ENCODE measurements at regions not wholly inside any gene's neighbourhood (a gene's known extent, or its start where the extent isn't known, plus 50 kb on each side); places are given as distances from the start of the nearest gene placed in this dataset.
"Not testable (repeated sequence)": the region's sequence is repeated elsewhere in the genome, so short reads cannot be mapped to it uniquely, and the experiment has no call there.

DNA sequence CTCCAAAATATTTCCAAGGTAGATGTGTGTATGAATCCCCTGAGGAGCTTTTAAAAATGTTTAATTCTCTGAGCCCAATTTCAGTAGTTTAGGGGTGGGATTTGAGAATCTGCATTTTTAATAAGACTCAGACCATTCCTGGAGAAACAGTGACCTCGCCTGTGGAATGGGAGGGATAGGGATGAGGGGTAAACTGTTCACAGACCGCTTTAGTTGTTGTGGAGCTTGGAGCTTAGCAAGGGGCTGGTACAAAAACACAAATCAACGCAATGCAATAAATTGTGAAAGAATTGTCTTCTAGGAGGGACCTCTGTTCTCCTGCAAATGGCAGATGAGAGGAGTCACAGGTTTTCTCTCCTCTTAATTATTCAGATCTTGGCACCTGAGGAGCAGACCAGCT is 239.3 kb upstream of the SULF2 start:
- Mint-ChIP-seq H3K9me3 (peaks cover 4 to 9% of the 10 kb centered on the region in 2 donors), H3K27me3 (peaks cover 23 to 26% of the 10 kb centered on the region in 2 donors), H3K4me3 (no peak overlapping the region)

DNA sequence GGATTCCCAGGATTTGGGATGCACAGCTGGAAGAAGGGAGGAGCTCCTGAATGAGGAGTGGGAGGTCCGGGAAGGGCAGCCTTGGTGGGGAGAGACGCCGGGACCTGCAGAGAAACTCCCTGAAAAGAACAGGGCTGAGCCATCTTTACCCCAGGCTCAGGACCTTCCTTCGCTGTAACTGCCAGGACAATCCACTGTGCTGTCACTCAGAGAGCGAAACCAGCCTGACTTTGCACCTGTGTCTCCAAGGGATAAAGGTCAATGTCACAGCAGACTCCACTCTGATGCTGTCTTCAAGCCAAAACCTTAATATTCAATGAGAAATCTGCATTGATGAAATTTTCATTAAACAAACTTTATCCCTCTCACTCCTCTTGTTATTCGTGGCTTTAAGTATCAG is 235.4 kb upstream of the SULF2 start:
- not testable (repeated sequence) for ATAC-seq (replicated peaks); H3K36me3 Mint-ChIP-seq; H3K4me1 Mint-ChIP-seq; H3K4me3 Mint-ChIP-seq; H3K27ac Mint-ChIP-seq; DNase-seq
- peaks cover 36 to 43% of the 10 kb centered on the region in 2 donors for H3K27me3 Mint-ChIP-seq
- H3K9me3 Mint-ChIP-seq: peaks cover 8 to 18% of the 10 kb centered on the region in 2 donors

More for the DNA sequence above, 239.3 kb upstream of the SULF2 start:
- Mint-ChIP-seq H3K36me3 (peaks cover 0 to 3% of the 10 kb centered on the region in 2 donors), H3K4me1 (peaks cover 4 to 5% of the 10 kb centered on the region in 2 donors), H3K27ac (no peak overlapping the region)
- ATAC-seq (replicated peaks) (no peak), DNase-seq (no peak)

DNA sequence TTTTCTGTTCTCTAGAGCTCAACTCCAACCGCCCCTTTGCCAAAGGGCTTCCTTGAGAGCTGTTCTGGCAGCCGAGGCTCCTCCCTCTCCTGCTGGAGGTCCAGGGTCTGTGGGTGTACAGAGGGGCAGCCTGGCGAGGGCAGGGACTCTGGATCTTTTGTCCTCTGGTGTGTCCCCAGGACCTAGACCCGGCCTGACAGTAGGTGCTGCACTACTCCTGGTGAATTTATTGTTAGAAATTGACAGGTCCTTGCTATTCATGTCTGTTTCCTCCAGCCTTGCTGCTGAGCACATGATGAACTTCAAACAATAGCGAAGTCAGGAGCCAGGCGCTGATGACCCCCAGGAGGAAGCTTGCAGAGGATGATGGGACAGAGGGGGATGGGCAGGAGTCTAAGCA is 234.7 kb upstream of the SULF2 start:
- ATAC-seq (replicated peaks) (no peak), DNase-seq (no peak)
- Mint-ChIP-seq H3K36me3 (peaks cover 0 to 3% of the 10 kb centered on the region in 2 donors), H3K4me1 (peaks cover 6 to 8% of the 10 kb centered on the region in 2 donors), H3K4me3 (no peak overlapping the region), H3K27ac (no peak overlapping the region), H3K27me3 (peaks cover 33 to 43% of the 10 kb centered on the region in 2 donors), H3K9me3 (peaks cover 8 to 18% of the 10 kb centered on the region in 2 donors)

DNA sequence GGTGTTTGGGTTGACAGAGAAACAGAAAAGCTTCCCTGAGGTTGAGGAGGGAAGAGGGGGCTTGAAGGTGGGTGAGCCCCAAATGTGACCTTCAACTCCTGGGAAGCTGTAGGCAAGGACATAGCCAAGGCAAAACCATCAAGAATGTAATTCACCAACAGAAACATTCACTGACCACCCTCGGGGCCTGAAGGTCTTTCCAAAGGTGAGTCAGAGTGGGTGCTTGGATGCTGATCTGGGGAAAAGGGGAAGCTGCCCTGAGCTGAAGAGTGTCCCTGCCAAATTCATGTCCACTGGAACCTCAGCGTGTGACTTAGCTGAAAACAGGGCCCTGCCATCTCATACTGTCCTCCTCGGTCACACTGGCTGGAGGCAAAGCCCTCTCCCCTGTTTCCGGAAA is 234.2 kb upstream of the SULF2 start:
- H3K36me3 Mint-ChIP-seq: peaks cover 0 to 3% of the 10 kb centered on the region in 2 donors
- H3K27me3 Mint-ChIP-seq: peaks cover 32 to 43% of the 10 kb centered on the region in 2 donors
- H3K4me3 Mint-ChIP-seq: no peak overlapping the region
- ATAC-seq (replicated peaks) (no peak), DNase-seq (no peak)
- H3K27ac Mint-ChIP-seq: no peak overlapping the region
- H3K9me3 Mint-ChIP-seq: peaks cover 8 to 18% of the 10 kb centered on the region in 2 donors
- peaks cover 7 to 8% of the 10 kb centered on the region in 2 donors for H3K4me1 Mint-ChIP-seq

DNA sequence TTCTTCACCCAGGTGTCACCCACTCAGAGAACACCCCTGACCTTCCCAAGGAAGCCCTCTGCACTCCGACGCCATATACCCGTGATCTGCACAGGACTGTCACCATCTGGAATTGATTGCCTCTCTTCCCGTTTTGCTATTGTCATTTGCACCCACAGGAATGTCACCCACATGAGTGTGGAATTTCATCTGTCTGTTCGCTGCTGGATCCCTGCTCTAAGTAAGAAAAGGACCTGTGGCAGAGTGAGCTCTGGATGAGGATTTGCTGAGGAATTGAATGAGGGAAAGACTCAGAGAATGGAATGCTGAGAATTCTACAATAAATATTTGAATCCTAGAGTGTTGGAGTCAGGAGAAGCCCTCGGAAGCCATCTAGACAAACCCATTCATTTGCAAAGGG is 233.6 kb upstream of the SULF2 start:
- H3K27ac Mint-ChIP-seq; DNase-seq; ATAC-seq (replicated peaks); H3K36me3 Mint-ChIP-seq; H3K4me3 Mint-ChIP-seq; H3K4me1 Mint-ChIP-seq: not testable (repeated sequence)
- H3K27me3 Mint-ChIP-seq: peaks cover 32 to 43% of the 10 kb centered on the region in 2 donors
- peaks cover 8 to 18% of the 10 kb centered on the region in 2 donors for H3K9me3 Mint-ChIP-seq

DNA sequence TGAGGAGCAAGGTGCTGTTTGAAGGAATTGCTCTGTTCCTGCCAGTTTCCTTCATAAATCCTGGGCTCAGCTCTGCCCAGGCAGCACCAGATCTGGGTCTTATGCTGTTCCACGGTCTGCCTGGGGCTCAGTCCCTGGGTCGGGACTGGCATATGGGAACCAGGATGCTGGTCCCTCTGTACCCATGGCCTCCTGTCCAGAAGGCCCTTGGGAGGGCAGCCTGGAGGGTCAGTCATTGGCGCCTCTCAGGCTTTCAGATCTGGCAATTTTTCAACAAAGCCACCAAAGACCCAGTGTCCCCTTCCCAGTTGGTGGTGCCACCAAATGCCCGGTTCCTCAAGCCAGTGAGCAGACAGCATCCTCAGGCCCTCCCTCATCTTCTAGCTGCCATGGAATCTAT is 232.7 kb upstream of the SULF2 start:
- Mint-ChIP-seq H3K36me3 (peaks cover 2 to 8% of the 10 kb centered on the region in 2 donors), H3K27ac (no peak overlapping the region), H3K27me3 (peaks cover 37 to 48% of the 10 kb centered on the region in 2 donors), H3K4me3 (no peak overlapping the region), H3K9me3 (peaks cover 12 to 18% of the 10 kb centered on the region in 2 donors), H3K4me1 (peaks cover 8% of the 10 kb centered on the region in 2 donors)
- no peak for ATAC-seq (replicated peaks)
- DNase-seq: no peak

DNA sequence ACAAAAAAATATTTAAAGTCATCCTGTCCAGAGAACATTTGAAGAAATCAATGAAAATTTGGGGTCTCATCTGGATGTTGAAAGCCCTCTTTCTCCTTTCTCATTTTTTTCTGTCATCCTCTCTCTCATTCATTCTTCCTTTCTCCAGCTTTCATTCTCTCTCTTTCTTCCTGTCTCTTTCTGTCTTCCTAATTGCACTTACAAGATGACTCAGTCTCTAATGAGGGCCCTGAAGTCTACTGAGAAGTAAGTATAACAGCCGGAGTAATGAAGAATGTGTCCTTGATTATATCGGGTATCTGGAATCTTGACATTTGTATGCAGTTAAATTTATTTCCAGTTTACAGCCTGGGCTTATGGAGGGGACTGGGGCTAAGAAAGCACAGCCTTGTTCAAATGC is 232.2 kb upstream of the SULF2 start:
- Mint-ChIP-seq H3K4me1 (peaks cover 8% of the 10 kb centered on the region in 2 donors), H3K9me3 (peaks cover 13 to 21% of the 10 kb centered on the region in 2 donors), H3K36me3 (peaks cover 3 to 8% of the 10 kb centered on the region in 2 donors), H3K27me3 (peaks cover 37 to 52% of the 10 kb centered on the region in 2 donors), H3K4me3 (no peak overlapping the region), H3K27ac (no peak overlapping the region)
- ATAC-seq (replicated peaks) (no peak), DNase-seq (no peak)

DNA sequence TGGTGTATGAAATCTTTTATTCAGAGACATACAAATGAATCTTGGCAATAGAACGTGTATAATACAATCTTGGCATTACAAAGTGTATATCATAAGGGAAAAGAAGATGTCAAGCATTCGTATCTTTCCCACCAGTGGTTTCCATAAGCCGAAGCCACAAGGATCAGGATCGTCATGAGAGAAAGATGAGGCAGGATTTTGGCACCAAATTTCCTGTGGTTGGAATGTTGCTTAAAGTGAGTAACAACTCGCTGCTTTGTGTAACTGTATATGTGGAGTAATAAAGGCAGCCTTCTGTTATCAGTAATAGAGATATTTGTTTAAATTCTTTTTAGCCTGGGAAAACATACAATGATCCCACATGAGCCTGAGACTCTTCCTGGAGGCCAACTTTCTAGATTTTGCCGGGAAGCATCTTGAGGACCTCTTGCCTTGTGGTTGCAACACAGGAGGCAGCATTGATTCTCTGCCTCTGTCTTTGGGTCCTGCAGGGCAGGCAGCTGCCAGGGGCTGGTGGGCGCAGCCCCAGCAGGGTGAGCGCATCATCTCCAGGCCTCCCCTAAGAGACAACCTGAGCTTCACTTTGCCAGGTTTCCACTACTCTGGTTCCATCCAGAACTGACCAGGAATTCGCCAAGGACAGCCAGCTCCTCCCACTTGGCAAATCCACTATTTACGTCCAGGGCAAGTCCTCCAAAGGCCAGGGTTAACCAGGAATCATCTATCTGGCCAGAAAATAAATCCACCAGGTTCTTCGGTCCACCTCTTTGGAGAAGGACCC is 230.9 kb upstream of the SULF2 start:
- H3K4me3 Mint-ChIP-seq: no peak overlapping the region
- ATAC-seq (replicated peaks): no peak
- H3K27ac Mint-ChIP-seq: no peak overlapping the region
- H3K9me3 Mint-ChIP-seq: peaks cover 16 to 17% of the 10 kb centered on the region in 2 donors
- no peak for DNase-seq
- H3K4me1 Mint-ChIP-seq: peaks cover 8% of the 10 kb centered on the region in 2 donors
- peaks cover 29 to 46% of the 10 kb centered on the region in 2 donors for H3K27me3 Mint-ChIP-seq
- peaks cover 3 to 13% of the 10 kb centered on the region in 2 donors for H3K36me3 Mint-ChIP-seq

DNA sequence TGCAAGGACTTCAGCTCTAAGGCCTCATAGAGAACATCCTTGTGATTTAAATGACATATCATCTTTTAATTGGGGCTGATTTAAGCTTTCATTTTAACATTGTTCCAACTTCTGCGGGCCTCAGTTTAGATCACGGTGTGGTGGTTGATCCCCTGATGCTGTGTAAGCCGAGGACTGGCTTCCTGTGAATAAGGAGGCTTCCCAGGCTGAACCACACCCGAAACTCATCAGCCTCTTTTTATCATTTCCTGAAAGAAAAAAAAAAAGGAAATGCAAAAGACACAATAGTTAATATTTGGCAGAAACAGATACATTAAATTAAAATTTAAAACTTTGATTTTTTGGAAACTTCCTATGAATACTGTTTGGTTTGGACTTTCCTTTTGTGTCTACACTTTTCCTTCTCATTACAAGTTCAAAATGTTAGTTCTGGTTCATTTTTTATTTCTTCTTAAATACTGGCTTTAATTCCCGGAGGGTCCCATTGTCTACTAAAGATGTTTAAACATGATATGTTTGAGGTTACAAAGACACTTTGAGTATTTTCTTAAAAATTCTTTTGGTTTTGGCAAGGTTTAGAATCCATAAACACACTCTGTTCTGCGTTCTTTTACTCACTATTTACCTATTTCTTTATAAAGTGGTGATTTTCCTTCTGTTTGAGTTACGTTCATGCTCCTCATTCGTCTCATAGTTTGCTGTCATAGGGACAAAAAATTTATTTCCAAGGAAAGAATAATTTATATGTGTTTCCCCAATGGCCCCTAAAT is 230.0 kb upstream of the SULF2 start:
- Mint-ChIP-seq H3K27ac (no peak overlapping the region), H3K4me1 (peaks cover 7 to 8% of the 10 kb centered on the region in 2 donors), H3K9me3 (peaks cover 16 to 17% of the 10 kb centered on the region in 2 donors), H3K27me3 (peaks cover 26 to 43% of the 10 kb centered on the region in 2 donors), H3K4me3 (no peak overlapping the region), H3K36me3 (peaks cover 3 to 13% of the 10 kb centered on the region in 2 donors)
- no peak for ATAC-seq (replicated peaks)
- no peak for DNase-seq

DNA sequence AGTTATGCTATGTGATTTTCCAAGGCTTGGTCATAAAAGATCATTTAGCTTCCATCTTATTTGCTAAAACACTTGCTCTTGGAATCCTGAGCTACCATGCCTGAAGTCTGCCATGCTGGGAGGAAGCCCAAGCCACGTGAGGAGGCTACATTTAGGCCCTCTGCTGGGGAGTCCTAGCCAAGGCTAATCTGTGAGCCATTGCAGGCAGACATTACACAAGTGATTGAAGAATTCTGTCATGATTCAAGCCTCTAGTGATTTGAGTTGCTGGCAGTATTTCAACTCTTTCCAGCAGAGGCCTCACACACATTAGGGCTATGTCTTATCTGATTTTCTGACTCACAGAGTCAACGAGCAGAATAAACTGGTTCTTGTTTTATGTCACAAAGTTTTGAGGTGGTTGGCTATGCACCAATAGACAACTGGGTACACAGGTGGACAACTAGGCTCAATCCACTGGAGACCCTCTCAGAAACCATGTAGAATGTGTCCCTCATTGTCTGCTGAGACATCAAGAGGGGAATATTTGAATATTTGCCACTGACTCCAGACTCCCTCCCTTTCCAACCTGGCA is 227.2 kb upstream of the SULF2 start:
- Mint-ChIP-seq H3K27ac (no peak overlapping the region), H3K4me3 (no peak overlapping the region), H3K9me3 (peaks cover 17 to 21% of the 10 kb centered on the region in 2 donors), H3K36me3 (peaks cover 6 to 18% of the 10 kb centered on the region in 2 donors), H3K4me1 (peaks cover 1 to 10% of the 10 kb centered on the region in 2 donors), H3K27me3 (peaks cover 7 to 16% of the 10 kb centered on the region in 2 donors)
- ATAC-seq (replicated peaks): no peak
- DNase-seq: no peak

DNA sequence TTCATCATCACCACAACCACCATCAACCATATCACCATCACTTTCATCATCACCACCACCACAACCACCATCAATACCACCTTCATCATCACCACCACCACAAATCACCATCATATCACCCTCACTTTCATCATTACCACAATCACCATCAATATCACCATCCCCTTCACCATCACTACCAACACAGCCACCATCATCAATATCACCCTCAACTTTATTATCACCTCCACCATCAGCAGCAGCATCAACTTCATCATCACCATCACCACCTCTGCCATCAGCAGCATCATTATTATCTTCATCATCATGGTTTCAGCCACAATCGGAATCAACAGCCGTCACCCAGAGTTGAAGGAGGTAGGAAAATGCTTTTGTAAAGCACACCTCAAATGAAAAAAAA is 225.7 kb upstream of the SULF2 start:
- H3K4me3 Mint-ChIP-seq: no peak overlapping the region
- H3K4me1 Mint-ChIP-seq: peaks cover 13 to 25% of the 10 kb centered on the region in 2 donors
- no peak overlapping the region for H3K27ac Mint-ChIP-seq
- DNase-seq (no peak), ATAC-seq (replicated peaks) (no peak)
- peaks cover 12 to 20% of the 10 kb centered on the region in 2 donors for H3K36me3 Mint-ChIP-seq
- H3K27me3 Mint-ChIP-seq: peaks cover 7 to 9% of the 10 kb centered on the region in 2 donors
- peaks cover 12 to 20% of the 10 kb centered on the region in 2 donors for H3K9me3 Mint-ChIP-seq

DNA sequence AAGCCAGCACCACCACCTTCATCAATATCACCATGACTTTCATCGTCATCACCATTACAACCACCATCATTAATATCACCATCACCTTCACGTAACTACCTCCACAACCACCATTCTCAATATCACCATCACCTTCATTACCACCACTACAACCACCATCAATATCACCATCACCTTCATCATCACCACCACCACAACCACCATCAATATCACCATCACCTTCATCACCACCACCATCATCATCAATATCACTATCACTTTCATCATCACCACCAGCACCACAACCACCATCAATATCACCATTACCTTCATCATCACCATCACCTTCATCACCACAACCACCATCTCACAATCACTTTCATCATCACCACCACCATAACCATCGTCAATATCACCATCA is 225.3 kb upstream of the SULF2 start:
- Mint-ChIP-seq H3K27me3 (peaks cover 7 to 9% of the 10 kb centered on the region in 2 donors), H3K4me1 (peaks cover 16 to 29% of the 10 kb centered on the region in 2 donors), H3K9me3 (peaks cover 12 to 20% of the 10 kb centered on the region in 2 donors), H3K36me3 (peaks cover 12 to 20% of the 10 kb centered on the region in 2 donors), H3K4me3 (no peak overlapping the region), H3K27ac (no peak overlapping the region)
- ATAC-seq (replicated peaks) (no peak), DNase-seq (no peak)

DNA sequence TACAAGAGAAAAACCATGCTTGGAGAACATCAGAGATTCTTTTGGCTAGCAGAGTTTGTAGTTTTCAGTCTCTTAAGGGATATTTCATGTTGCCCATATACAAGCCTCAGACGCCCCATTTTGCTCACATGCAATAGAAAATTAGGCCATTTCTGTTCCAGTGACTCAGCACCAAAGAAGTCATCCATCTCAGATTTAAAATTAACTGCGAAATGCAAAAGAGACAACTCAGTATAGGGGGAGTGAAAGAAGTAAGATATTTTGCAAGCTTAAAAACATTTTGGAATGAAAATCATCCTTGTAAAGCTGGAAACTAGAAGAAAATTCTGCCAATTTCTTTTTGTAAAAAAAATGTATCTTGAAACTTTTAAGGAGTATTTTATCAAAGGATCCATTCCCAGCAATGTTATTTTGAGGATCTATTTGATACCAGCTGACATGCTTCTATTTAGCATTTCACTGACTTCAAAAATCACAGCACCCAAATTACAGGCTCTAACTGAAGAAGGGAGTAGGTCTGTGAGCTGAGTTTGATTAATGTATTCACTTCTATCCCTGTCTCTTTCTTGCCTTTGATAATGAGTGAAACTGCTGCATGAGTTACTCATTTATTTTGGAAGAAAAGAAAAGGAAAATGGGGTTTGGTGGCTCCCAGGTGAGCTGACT is 223.7 kb upstream of the SULF2 start:
- H3K36me3 Mint-ChIP-seq: peaks cover 14 to 31% of the 10 kb centered on the region in 2 donors

DNA sequence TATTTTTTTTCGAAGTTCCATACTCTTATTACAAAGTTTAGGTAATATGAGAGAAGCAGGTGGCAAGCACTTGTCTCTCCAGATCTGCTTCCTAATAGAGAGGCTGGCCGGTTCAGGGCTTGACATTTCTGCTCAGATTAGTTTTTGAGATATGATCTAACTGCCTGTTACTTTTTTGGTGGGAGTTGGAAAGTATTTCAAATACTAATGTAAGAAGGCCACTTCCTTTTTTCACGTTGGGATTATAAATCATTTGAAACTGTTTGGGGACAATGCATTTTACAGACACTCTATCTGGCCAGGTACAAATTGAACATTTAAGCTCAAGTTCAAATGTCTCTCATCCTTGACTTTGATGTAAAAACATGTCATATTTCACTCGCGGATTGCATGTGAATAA is 222.1 kb upstream of the SULF2 start:
- Mint-ChIP-seq H3K27ac (no peak overlapping the region), H3K27me3 (no peaks in the 10 kb centered on the region), H3K9me3 (peaks cover 16 to 19% of the 10 kb centered on the region in 2 donors), H3K36me3 (peaks cover 11 to 27% of the 10 kb centered on the region in 2 donors), H3K4me3 (no peak overlapping the region), H3K4me1 (peaks cover 46 to 53% of the 10 kb centered on the region in 2 donors)
- DNase-seq (no peak), ATAC-seq (replicated peaks) (no peak)

More for the DNA sequence above, 223.7 kb upstream of the SULF2 start:
- Mint-ChIP-seq H3K4me1 (peaks cover 32 to 37% of the 10 kb centered on the region in 2 donors), H3K4me3 (no peak overlapping the region), H3K27me3 (peaks cover 7 to 9% of the 10 kb centered on the region in 2 donors), H3K27ac (no peak overlapping the region), H3K9me3 (peaks cover 21 to 23% of the 10 kb centered on the region in 2 donors)
- DNase-seq (no peak), ATAC-seq (replicated peaks) (no peak)

Data from stimulated activated naive B cell treated with anti-CD40 and anti-IgM and Interleukin-4, amounts not matched to agents 10 μg/mL and 1 μg/mL and 100 μg/mL, for 72 hours (primary cell).